ENCODE measurements at regions not wholly inside any gene's neighbourhood (a gene's known extent, or its start where the extent isn't known, plus 50 kb on each side); places are given as distances from the start of the nearest gene placed in this dataset.
"Not testable (repeated sequence)": the region's sequence is repeated elsewhere in the genome, so short reads cannot be mapped to it uniquely, and the experiment has no call there.

- DNase-seq (ENCODE audit: low spot score) (no peak), ATAC-seq (no peak)
These were observed 66.7 kb upstream of the RBM19 start for GRCh38 chr12:114032801-114033200.

- DNase-seq (ENCODE audit: low spot score) (no peak), ATAC-seq (no peak)
These were observed 64.3 kb upstream of the RBM19 start for GRCh38 chr12:114030451-114030850.

DNA sequence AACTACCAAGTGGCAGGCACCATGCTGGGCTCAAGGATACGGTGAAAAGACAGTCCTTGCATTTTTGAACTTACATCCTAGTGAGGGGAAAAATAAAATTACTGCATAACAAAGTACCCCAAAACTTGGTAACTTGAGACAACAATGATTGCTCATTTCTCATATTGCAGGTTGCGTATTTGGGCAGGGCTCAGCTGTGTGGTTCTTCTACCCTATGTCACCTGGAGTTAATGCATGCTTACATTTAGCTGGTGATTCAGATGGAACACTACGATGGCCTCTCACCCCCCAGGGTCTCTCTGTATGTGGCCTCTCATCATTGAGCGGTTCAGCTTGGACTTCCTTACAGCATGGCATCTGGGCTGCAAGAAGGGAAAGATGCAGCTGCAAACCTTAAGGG lies 60.7 kb upstream of the RBM19 start:
- no peak for DNase-seq (ENCODE audit: low spot score)
- ATAC-seq: no peak

- ATAC-seq: no peak
- DNase-seq (ENCODE audit: low spot score): no peak
These were observed 59.8 kb upstream of the RBM19 start for GRCh38 chr12:114025935-114026334.

DNA sequence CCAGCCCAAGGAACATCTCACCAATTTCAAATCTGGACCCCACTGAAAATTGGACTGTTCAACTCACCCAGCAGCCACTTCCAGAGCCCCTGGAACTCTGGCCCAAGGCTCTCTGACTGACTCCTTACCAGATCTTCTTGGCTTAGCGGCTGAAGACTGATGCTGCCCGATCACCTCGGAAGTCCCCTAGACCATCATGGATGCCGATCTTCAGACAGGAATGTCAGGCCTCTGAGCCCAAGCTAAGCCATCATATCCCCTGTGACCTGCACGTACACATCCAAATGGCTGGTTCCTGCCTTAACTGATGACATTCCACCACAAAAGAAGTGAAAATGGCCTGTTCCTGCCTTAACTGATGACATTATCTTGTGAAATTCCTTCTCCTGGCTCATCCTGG lies 56.0 kb upstream of the RBM19 start:
- DNase-seq (ENCODE audit: low spot score); ATAC-seq: not testable (repeated sequence)

GRCh38 chr12:114018669-114019068 lies 52.5 kb upstream of the RBM19 start:
- ATAC-seq (no peak), DNase-seq (ENCODE audit: low spot score) (no peak)
